NOMO-1 treated with dmso at 0.1 percent for 144 hours (cell line): ENCODE measurements at regions not wholly inside any gene's neighbourhood (a gene's known extent, or its start where the extent isn't known, plus 50 kb on each side); places are given as distances from the start of the nearest gene placed in this dataset.
"Not testable (repeated sequence)": the region's sequence is repeated elsewhere in the genome, so short reads cannot be mapped to it uniquely, and the experiment has no call there.

Source experiments
- DNase-seq: peaks from one replicate; lab custom pipeline; 2025; ENCODE audit not compliant: unreplicated experiment; lab: John Stamatoyannopoulos, UW

DNA sequence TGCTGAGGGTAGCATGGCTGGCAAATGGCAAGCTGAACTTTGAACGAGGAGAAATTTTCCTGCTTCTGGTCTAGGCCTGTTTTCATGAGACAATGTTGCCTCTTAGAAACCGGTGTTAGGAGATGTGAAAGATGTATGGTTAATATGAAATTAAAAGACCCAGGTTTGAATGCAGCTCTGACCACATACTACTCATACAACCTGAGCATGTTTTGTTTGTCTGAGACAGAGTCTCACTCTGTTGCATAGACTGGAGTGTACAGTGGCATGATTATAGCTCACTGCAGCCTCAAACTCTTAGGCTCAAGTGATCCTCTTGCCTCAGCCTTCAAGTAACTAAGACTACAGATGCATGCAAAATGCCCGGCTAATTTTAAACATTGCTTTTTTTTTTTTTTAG is 193.4 kb upstream of the FZD8 start:
- DNase-seq, result no peak

DNA sequence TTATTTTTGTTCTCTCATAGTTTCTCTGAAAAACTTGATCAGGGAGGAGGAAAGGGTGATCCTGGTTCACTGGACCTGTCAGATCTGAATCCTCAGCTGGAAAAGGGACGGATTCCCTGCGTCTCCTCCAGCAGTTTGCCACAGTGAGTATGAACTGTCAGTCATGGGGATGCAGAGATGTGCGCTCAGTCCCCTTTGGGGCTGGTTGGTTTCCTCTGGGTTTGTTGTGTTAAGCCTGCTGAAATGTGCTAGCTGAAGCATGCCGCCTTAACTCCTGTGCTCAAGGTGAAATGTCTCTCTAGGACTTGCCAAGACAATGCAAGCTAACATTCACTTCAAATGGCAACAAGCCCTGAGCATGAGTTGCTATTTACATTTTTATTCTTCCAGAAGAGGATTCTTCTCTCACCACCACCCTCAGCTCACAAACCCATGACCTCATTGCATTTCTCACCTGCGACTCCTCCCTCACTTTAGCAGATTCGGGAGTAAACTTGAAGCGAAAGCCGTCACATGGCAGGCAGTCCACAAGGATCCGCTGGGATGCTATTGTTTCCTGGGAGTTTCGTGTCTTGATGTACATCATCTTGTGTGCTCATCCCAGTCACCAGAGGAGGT is 192.9 kb upstream of the FZD8 start:
- no peak for DNase-seq

DNA sequence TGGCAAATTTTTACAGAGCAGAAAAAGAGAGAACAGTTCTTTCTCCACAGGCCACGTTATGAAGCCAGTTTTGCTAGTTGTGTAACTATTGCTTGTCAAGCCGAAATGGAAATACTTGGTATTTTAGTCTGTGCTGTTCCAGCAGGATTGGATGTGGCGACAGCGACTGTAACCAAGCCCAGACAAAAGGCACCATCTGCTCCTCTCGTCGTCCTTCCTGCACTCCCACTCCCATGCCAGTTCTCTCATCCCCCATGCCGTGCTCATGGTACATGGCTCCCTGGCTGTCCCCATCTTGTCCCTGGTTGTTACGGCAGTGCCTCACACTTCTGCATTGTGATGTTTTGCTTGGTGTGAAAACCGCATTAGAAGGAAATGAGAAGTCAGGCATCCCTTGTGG is 185.7 kb upstream of the FZD8 start:
- DNase-seq, result no peak

DNA sequence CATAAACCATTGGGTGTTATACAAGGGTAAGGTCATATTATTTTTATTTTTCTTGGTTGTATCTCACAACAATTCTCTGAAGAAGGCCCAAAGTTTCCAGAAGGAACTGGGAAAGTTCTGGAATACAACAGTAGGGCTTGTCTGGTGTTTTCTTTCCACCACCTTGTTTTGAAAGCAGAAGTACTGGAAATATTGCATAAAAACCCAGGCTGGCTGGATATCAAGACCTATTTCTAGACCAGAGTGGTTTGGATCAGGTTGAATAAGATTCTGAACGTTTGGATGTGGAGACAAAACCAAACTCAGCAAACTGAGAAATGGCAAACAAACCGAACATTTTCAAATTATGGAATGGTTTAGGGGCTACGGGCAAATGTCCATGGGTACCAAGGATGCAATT is 182.6 kb upstream of the FZD8 start:
- DNase-seq, result no peak

DNA sequence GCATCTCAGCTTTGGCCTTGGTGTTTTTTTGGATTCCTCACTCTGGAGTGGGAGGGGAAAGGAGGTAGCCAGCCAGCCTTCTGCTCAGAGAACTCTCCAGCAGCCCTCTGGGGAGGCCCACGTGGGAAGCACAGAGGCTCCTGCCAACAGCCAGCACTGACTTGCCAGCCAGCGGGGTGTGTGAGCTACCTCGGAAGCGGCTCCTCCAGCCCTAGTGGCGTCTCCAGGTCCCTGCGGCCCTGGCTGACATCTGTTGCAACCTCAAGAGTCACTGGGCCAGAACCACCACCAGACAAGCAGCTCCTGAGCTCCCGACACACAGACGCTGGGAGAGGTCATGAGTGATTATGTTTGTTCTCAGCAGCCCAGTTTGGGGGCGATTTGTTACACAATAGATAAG is 180.2 kb upstream of the FZD8 start:
- no peak for DNase-seq

DNA sequence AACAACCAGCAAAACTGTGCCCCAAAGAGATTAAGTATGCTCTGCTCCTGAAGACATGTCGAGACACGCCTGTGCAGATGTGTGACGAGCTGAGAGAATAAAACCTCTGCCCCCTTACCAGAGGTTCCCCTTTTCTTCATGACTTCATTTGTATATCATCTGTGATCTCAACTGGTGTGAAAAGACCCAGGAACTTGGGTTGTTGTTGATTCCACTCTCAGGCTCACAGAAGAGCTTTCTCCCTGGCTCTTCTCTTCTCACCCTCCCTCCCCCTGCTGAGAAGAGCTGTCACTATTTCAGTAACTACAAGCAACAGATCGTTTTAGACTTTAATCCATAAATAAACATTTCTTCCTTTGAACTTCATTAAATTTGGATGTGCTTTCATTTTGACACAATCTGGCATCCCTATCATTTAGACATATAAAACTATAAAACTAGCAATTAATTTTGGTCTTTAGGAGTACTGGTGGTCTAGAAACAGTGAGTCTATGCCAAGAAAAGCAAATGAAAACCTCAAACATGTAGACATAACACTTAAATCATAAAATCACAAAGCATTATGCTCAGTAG is 179.3 kb upstream of the FZD8 start:
- DNase-seq, result peak; percentile 2

DNA sequence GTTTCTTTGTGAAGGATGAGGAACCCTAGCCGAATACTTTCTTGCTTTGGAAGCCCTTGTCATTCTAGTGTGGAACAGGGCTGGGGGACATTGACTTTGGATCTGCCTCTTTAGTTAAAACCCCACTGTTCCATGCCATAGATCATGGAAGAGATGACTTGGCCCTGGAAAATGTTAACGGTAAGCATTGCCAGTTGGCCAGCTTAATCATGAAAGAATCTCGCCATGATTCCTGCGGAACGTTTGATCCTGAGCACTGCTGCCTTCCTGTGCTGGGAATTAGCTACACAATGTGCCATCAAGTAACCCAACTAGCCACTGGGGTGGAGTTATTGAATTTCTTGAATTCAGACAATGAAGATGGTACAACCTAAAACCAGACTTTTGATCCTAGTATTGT is 177.6 kb upstream of the FZD8 start:
- DNase-seq, result no peak

DNA sequence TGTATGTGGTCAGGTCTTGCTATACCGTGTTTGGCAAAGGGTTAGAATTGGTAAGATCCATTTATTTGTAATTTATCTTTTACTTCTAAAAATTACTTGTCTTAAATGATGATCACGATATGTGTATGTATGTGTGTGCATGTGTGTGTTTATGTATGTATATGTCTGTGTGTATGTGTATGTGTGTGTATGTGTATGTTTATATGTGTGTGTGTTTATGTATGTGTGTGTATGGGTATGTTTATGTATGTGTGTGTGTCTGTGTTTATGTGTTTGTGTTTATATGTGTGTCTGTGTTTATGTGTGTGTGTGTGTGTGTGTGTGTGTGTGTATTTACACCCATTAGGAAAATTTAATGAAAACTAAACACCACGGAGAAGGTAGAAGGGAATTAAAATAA is 176.9 kb upstream of the FZD8 start:
- DNase-seq, result no peak

DNA sequence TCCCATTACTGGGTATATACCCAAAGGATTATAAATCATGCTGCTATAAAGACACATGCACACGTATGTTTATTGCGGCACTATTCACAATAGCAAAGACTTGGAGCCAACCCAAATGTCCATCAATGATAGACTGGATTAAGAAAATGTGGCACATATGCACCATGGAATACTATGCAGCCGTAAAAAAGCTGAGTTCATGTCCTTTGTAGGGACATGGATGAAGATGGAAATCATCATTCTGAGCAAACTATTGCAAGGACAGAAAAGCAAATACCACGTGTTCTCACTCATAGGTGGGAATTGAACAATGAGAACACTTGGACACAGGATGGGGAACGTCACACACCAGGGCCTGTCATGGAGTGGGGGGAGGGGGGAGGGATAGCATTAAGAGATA is 175.0 kb upstream of the FZD8 start:
- DNase-seq, result not testable (repeated sequence)

DNA sequence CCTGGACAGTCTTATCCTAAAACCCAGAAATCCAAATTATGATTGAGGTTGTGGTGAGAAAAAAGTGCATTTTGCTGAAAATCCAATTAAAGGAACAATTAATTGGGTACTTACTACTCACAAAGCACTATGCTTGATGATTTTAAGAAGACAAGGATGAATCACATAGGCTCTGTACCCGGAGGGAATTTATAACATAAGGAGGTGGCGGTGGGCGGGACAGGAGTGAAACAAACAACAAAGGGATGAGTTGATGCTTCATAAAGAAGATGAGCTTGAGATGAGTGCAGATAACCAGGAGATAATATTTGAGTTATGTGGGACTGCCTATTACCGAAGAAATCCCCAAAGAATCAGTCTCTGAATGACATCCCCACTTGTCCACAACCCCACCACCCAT is 171.1 kb upstream of the FZD8 start:
- no peak for DNase-seq

DNA sequence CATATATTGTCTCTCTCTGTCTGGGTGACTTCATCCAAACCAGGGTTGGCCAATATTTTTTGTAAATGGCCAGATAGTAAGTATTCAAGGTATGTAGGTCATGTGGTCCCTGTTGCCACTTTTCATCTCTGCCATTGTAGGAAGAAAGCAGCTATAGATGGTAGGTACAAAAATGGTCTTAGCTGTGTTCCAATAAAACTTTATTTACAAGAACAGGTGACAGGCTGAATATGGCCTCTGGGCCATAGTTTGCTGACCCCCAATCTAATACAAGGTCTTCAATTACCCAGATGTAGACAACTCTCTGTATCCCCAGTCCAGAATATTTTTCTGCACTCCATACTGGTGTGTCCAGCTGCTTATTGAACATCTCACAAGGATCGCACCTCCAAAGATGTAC is 166.2 kb upstream of the FZD8 start:
- no peak for DNase-seq

DNA sequence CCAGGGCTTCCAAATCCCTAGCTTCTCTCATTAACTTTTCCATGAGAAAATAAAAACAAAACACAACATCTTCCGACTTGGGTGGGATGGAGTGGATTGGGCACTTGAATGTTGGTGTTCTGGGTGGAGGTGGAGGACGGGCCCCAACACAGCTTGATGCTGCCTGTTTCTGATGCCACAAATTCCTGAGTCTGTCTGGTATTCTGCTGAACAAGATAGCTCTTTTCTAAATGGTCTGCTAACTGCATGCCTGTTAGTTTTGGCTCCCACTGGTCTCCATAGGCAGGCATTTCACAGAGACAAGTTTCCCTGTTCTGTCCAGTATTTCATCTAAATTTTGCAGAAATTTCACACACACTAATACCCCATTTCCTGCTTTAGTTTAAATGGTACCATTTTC is 160.9 kb upstream of the FZD8 start:
- DNase-seq, result no peak

DNA sequence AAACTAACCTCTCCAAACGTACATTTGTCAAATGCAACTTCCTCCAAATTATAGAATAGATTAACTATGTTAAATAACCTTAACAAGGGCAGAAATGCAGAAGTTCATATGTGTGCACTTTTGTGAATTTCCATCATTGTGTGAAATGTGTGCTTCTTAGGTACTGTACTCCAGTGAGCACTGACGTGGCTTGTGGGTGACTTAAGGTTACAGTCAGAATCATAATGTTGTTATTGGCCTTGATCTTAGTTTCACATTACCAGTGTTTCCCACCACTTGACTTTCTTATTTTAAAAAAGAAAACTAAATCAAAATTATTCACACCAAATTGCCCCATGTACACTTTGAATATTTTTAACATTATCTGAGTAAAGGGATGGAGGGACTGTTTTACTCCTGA is 155.1 kb upstream of the FZD8 start:
- no peak for DNase-seq

DNA sequence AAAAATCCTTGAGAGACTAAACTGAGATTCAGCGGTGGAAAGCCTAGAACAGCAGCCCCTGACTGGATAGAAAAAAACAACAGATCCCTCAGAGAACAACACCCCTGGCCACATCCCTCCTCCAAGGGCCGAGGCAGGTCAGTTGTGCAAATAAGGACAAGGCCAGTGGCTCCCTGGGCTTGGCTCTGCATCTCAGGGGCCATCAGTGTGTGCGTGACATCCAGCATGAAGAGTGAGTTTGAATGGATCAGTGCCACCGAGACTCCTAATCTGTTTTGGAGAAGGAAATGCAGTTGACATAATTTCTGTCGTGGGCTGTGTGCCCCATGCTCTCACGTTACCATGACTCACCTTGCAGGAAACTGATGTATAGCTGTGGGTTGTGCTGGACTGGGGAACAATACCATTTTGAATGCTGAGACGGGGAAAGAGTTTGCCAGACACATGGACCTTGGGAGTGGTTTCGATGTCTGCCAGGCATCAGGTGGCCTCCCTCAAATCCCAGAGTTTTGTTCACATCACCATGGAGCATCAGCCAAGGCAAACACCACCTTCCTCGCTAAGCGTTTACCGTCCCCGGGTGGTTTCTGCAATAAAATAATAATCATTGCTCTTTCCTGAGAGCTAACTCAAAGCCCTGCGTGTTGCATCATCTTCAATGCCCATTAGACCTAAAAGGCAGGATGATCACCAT is 153.2 kb upstream of the FZD8 start:
- no peak for DNase-seq

DNA sequence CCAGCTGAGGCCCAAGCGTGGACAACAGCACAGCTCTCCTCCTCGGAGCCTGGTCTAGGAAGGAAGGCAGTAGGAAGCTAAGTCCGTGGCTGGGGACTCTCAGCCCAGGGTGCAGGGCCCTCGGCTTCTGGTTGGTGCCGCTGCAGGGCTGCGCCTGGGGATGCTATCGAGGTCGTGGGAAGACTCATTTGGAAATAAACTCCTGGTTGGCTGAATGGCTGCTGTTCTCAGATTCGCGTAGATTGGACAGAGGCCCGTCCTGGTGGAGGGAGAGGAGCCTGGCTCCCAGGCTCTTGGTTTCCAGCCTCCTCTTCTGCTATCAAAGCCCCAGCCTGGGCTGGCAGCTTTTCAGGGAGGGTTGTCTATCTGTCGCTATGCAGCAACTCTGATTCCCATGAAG is 152.6 kb upstream of the FZD8 start:
- DNase-seq, result no peak

DNA sequence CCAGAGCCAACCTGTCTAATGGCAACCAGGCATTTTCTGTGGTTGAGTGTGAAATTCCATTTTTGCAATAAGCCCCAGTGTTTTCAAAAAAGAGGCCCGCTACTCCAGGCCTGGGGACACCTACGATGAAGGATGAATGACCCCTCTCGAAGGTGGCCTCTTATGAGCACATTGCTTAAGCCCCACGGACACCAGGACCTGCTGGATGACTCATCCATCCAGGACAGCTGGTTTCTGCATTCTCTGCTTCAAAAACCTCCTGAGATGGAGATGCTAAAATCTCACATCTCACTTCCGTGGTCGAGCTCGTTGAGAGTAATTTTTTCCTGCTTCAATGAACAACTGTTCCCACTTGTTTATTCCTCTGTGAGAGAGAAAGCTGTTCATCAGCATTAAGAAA is 150.2 kb upstream of the FZD8 start:
- DNase-seq, result no peak

DNA sequence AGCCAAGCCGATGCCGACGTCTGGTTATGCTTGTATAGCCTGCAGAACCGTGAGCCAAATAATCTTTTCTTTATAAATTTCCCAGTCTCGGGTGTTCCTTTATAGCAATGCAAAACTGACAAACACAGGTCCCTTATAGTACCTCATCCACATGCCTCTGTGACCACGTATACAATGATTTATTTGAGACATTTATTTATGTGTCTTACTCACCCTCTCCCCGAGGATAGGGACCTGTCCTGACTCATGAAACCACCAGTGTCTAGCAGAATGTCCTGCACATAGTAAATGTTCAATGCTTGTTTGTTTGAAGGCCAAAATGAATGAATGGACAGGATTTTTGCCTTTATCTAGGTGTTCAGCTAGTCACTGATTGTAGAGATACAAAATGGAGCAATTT is 147.9 kb upstream of the FZD8 start:
- DNase-seq, result no peak

DNA sequence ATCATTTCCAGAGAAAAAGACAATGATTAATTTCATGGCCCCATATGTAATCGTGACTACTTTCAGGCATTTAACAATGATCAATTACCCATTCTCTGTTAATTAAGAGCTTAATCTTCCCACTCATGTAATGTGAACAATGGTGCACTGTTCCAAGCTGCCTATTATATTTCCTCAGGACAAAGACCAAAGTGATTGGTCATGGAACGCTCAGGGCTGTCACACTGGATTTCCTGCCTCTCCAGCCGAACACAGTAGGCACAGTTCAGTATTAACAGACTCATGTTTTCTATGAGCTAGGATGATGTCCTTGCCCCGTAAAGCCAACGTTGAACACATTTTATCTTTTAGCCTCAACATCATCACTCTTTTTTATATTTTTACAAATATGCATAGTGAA is 142.7 kb upstream of the FZD8 start:
- no peak for DNase-seq

DNA sequence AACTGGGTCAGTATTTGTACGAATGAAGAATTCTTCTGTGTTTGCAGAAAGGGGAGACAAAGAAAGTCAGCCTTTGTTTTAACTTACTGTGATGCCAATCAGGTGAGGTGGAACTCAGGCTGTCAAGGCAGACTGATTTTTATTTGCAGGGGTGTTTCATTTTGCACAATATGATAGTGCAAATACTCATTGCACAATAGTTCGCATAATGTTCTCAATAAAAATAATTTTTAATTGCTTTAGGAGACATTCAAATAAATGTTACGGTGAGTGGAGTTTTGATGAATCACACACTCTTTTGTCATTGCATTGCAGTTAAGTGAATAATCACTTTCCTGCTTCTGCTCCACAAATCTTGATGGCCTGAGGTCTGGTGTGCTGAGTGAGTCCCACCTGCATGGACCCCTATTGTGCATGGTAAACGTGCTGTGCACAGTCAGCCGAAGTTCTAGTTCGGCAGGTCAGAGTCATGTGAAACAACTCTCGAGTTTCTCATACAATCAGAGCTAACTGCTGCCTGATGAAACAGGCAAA is 141.3 kb upstream of the FZD8 start:
- no peak for DNase-seq

DNA sequence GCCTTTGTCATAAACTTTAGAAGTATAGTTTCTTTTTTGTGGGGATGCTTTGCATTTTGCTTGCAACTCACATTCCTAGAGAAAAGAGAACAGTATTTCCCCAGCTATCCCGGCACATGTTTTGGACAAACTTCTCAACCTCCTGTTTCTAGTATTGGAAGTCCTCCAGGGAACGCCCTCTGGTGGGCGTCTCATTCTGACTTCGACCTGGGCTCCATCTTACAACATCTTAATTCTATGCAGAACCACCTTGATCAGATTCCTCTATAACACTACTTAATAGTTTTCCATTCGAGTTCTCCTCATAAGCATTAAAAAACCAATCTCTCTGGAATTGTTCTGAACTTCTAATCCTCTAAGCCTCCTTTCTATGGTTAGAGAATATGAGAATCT is 139.5 kb upstream of the FZD8 start:
- DNase-seq, result no peak

DNA sequence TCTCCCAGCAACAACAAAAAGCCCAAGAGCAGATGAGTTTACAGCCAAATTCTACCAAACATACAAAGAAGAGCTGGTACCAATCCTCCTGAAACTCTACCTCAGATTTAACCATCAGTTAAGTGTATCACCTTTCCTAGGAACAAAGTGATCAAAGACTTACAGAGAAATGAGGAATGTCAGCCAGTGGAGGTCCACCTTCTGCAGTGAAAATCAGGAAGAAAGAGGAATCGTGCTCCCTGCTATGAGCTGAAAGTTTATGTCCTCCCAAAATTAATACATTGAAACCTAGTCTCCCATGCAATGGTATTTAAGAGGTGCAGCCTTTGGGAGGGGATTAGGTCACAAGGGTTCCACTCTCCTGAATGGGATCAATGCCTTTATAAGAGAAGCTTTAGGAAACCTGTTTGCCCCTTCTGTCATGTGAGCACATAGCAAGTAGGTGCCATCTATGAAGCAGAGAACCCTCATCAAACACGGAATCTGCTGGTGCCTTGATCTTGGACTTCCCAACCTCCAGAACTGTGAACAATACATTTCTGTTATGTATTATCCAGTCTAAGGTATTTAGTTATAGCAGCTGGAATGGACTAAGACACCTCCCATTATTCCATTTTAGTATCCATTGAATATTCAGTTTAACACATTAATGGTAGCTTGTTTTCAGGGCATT is 139.0 kb upstream of the FZD8 start:
- no peak for DNase-seq

DNA sequence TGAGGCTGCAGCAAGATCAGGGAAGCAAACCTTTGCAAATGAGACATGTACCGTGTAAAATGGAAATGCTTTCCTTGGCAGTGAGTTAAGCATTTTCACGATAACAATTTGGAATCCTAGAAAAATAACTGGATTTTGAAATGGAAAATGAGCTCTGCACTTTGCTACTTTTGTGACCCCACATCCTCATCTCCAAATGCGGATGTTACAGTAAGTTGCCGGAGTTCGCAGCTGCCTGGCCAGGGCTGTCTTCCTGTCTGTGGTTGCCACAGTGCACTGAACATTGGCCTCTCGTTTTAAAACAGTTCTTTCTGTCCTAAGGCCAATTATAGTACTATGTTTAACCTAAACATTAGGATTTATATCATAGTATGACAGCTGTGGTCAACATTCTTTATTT is 136.2 kb upstream of the FZD8 start:
- peak; percentile 50 for DNase-seq
